HepG2 (cell line): ENCODE measurements at regions not wholly inside any gene's neighbourhood (a gene's known extent, or its start where the extent isn't known, plus 50 kb on each side); places are given as distances from the start of the nearest gene placed in this dataset.

Experiments
- ATAC-seq: fragments of 200-7000 bp; cut with Tn5 transposase; 3 replicates; pipeline ENCODE4 v1.9.1; 2020; ENCODE audit warnings: mild to moderate bottlenecking, moderate library complexity
- BruUV-seq: library from RNA; stranded (reverse); fragments of 400-500 nt; replicated peaks from 2 replicates; lab custom pipeline; 2021; lab: Mats Ljungman, UMichigan
- CTCF ChIA-PET: fragments of 300-600 bp; formaldehyde crosslinking; extraction: SDS; loops from one replicate; lab custom pipeline; 2021; ENCODE audit warnings: low total read pairs, inconsistent platforms, low intra/inter-chr PET ratio; lab: Yijun Ruan, JAX
- POLR2A ChIA-PET: fragments of 350-600 bp; sonication (Branson Sonifier 250); formaldehyde crosslinking; loops from one replicate; lab custom pipeline; 2020; ENCODE audit warnings: antibody characterized with exemption, inconsistent platforms; lab: Yijun Ruan, JAX
- DNase-seq: peaks from one replicate; pipeline ENCODE4 v3.0.0-alpha.2; 2015; ENCODE audit warnings: low spot score
- FAIRE-seq: peaks from 3 replicates; lab custom pipeline; 2011; peaks lifted over from hg19 to GRCh38; lab: Jason Lieb, UNC
- H2AFZ ChIP-seq: one replicate; pipeline ENCODE4 v1.6.1; 2011; ENCODE audit warnings: low read length, inconsistent platforms
- H3K27ac ChIP-seq: fragments of 300-600 bp; 3 replicates; pipeline ENCODE4 v1.8.0; 2011; ENCODE audit warnings: mixed run types, mild to moderate bottlenecking, mixed read lengths, low read length, inconsistent platforms; ENCODE audit not compliant: insufficient read depth; ENCODE audit errors: extremely low read length
- H3K27me3 ChIP-seq, 2 experiments: fragments of 200-600 bp in 1 of 2; 2 replicates in 1 of 2; 3 replicates in 1 of 2; pipeline versions ENCODE4 v1.6.0 to v1.8.0; 2011; ENCODE audit warnings: low read length in 2 of 2, mild to moderate bottlenecking in 2 of 2, moderate library complexity in 2 of 2, inconsistent platforms in 1 of 2; ENCODE audit not compliant: insufficient read depth in 2 of 2, control insufficient read depth in 1 of 2
- H3K36me3 ChIP-seq, 2 experiments: fragments of 200-600 bp in 1 of 2; replicated peaks in 1 of 2; 2 replicates in 1 of 2; 3 replicates in 1 of 2; pipeline versions ENCODE4 v1.5.1 to v1.8.0; 2011; ENCODE audit warnings: low read length in 2 of 2, inconsistent platforms in 1 of 2; ENCODE audit not compliant: insufficient read depth in 2 of 2, control insufficient read depth in 1 of 2
- H3K4me1 ChIP-seq: 2 replicates; pipeline ENCODE4 v1.5.1; 2012; ENCODE audit warnings: low read length, inconsistent platforms; ENCODE audit not compliant: insufficient read depth
- H3K4me2 ChIP-seq: 2 replicates; pipeline ENCODE4 v1.6.0; 2011; ENCODE audit warnings: low read depth, low read length, inconsistent platforms
- H3K4me3 ChIP-seq, 3 experiments: fragments of 200-600 bp in 1 of 3; sonication (generic), shearing (Covaris generic) in 1 of 3; replicated peaks in 1 of 3; 2 replicates each; pipeline ENCODE4 v1.5.1; 2011 to 2016; ENCODE audit warnings: low read length in 3 of 3, inconsistent platforms in 2 of 3, low read depth in 2 of 3, mild to moderate bottlenecking in 2 of 3, control low read depth in 1 of 3, mixed read lengths in 1 of 3; ENCODE audit not compliant: insufficient read depth in 1 of 3
- H3K79me2 ChIP-seq: one replicate; pipeline ENCODE4 v1.6.1; 2011; ENCODE audit warnings: low read length, inconsistent platforms; ENCODE audit not compliant: insufficient read depth
- H3K9ac ChIP-seq: 2 replicates; pipeline ENCODE4 v1.6.0; 2011; ENCODE audit warnings: mild to moderate bottlenecking, low read depth, low read length, inconsistent platforms; ENCODE audit not compliant: insufficient read depth
- H3K9me3 ChIP-seq: 2 replicates; pipeline ENCODE4 v1.5.1; 2012; ENCODE audit warnings: mild to moderate bottlenecking, low read length
- H4K20me1 ChIP-seq: 2 replicates; pipeline ENCODE4 v1.6.0; 2011; ENCODE audit warnings: inconsistent platforms, mild to moderate bottlenecking, low read length, moderate library complexity; ENCODE audit not compliant: insufficient read depth
- ASH2L ChIP-seq: fragments of 300-600, 200-600 bp; sonication (generic); IDR thresholded peaks from 2 replicates; pipeline ENCODE4 v1.7.0; 2017; ENCODE audit warnings: low read depth, mild to moderate bottlenecking, moderate library complexity, mixed read lengths, low read length; ENCODE audit not compliant: insufficient read length
- DMTF1 ChIP-seq: sonication (generic); formaldehyde crosslinking; IDR thresholded peaks from 2 replicates; pipeline ENCODE4 v1.4.0; 2020; ENCODE audit warnings: mild to moderate bottlenecking, missing genetic modification reagents
- GATAD1 ChIP-seq: IDR thresholded peaks from 2 replicates; pipeline ENCODE4 v1.6.1; 2016; ENCODE audit warnings: missing genetic modification reagents, missing compliant biosample characterization
- HNRNPH1 ChIP-seq: fragments of 200-400 bp; formaldehyde crosslinking; optimal IDR thresholded peaks from 2 replicates; pipeline ENCODE3; 2017; ENCODE audit warnings: mild to moderate bottlenecking, low read depth, low read length
- HOMEZ ChIP-seq: IDR thresholded peaks from 2 replicates; pipeline ENCODE4 v1.6.1; 2016; ENCODE audit warnings: low read depth
- JARID2 ChIP-seq: sonication (generic); formaldehyde crosslinking; IDR thresholded peaks from 2 replicates; pipeline ENCODE4 v1.8.1; 2023; ENCODE audit warnings: missing genetic modification reagents, inconsistent platforms; ENCODE audit not compliant: insufficient replicate concordance
- KDM4B ChIP-seq: sonication (generic); formaldehyde crosslinking; IDR thresholded peaks from 2 replicates; pipeline ENCODE4 v1.4.0; 2020; ENCODE audit warnings: missing genetic modification reagents
- NFRKB ChIP-seq: fragments of 450-650 bp; IDR thresholded peaks from 2 replicates; pipeline ENCODE4 v1.6.1; 2017
- RNF219 ChIP-seq: sonication (generic); formaldehyde crosslinking; IDR thresholded peaks from 2 replicates; pipeline ENCODE4 v1.5.0; 2020; ENCODE audit warnings: mild to moderate bottlenecking, missing genetic modification reagents
- SCMH1 ChIP-seq: sonication (generic); formaldehyde crosslinking; IDR thresholded peaks from 2 replicates; pipeline ENCODE4 v1.9.0; 2021; ENCODE audit warnings: missing genetic modification reagents, mild to moderate bottlenecking, borderline replicate concordance
- ZNF205 ChIP-seq: IDR thresholded peaks from 2 replicates; pipeline ENCODE4 v1.6.1; 2018; ENCODE audit warnings: missing biosample characterization, missing genetic modification reagents
- ZNF264 ChIP-seq: sonication (generic); formaldehyde crosslinking; IDR thresholded peaks from 2 replicates; pipeline ENCODE4 v1.4.0; 2020; ENCODE audit warnings: missing genetic modification reagents
- ZNF530 ChIP-seq: sonication (generic); formaldehyde crosslinking; IDR thresholded peaks from 2 replicates; pipeline ENCODE4 v1.5.0; 2020; ENCODE audit warnings: low read depth, mild to moderate bottlenecking, missing genetic modification reagents
- ZNF607 ChIP-seq: sonication (generic); formaldehyde crosslinking; IDR thresholded peaks from 2 replicates; pipeline ENCODE4 v1.5.1; 2020; ENCODE audit warnings: missing genetic modification reagents, mild to moderate bottlenecking, borderline replicate concordance
- WGBS: methylation state at CpG from one replicate; pipeline ENCODE4 v1.1.6; 2017; ENCODE audit warnings: low lambda C conversion rate; 5-methylcytosine and 5-hydroxymethylcytosine counted together
- in situ Hi-C: cut with HindIII; loops from 2 replicates; pipeline ENCODE4 v1.10.0; 2017; ENCODE audit warnings: low pct_unique_long_range_greater_than_20kb; ENCODE audit not compliant: extremely low pct_ligation_motif_present
- intact Hi-C: fragments of 100-400 bp; cut with micrococcal nuclease; formaldehyde crosslinking; loops from one replicate; pipeline ENCODE4 v1.10.0; 2022; ENCODE audit not compliant: unreplicated experiment
- TF ChIP-seq, protein P1 (sequence below): sonication (generic); formaldehyde crosslinking; IDR thresholded peaks from 2 replicates; pipeline ENCODE4 v1.4.0; 2020; ENCODE audit warnings: missing genetic modification reagents, borderline replicate concordance

- no peak for TF ChIP-seq RNF219 (CRISPR knock-in tag)
- TF ChIP-seq ZNF607 (CRISPR knock-in tag) = no peak
- TF ChIP-seq KDM4B (CRISPR knock-in tag) = no peak
- TF ChIP-seq HOMEZ (CRISPR knock-in tag) = no peak
- no peak for TF ChIP-seq SCMH1 (CRISPR knock-in tag)
- TF ChIP-seq ZNF264 = no peak
- no peak for TF ChIP-seq HNRNPH1
Measured at GRCh38 chr2:45291296-45291701, 282.0 kb upstream of the SIX2 start (continued).

DNA sequence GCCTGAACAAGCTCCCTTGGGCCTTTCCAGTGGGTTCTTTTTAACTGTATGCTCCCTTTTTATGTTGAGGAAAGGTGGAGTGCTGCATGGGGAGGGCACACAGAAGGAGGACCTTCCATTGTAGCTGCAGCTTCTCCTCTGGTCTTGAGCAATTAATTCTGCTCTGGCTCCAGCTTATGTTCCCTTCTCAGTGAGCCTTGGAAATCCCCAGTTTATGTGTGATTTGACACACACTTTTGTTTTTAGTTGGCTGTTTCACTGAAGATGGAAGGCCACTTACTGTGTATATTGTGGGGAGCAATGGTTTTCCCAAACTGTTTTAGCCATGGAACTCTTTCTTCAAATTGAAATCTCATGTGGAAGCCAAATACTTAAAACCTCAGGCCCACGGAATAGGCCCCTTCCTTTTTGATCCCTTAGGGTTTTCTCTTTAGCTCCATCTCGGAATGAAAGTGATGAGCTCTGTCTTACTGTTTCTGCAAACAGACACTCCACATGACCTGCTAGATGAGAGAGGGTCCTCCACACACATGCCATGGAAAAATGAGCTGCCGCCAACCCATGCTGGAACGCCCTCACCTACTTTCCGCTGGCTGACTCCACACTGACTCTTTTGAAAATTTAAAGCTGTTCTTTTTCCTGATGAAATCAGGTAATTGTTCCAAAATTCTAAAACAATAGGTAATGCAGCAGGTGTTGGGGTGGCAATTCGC is 280.9 kb upstream of the SIX2 start:
- H3K9me3 ChIP-seq = no peaks in the 10 kb centered on the region
- peaks cover 0 to 56% of the 10 kb centered on the region in 2 experiments; a peak in 4 of 5 replicates for H3K27me3 ChIP-seq
- H3K4me2 ChIP-seq = no peak overlapping the region
- no peak overlapping the region for H3K4me3 ChIP-seq
- ChIA-PET POLR2A (no interaction called here), CTCF (no interaction called here)
- in situ Hi-C loops = no loop called here
- FAIRE-seq = no peak
- H3K9ac ChIP-seq = no peak overlapping the region
- no peak overlapping the region for H3K27ac ChIP-seq
- 52% methylated on average over 6 of the region's 6 CpGs for WGBS
- BruUV-seq = no TSS peak
- no peaks in the 10 kb centered on the region for H3K36me3 ChIP-seq
- intact Hi-C loops = no loop called here
- no peaks in the 10 kb centered on the region for H3K79me2 ChIP-seq
- no peaks in the 10 kb centered on the region for H3K4me1 ChIP-seq
- ATAC-seq = no peak
- H4K20me1 ChIP-seq = no peaks in the 10 kb centered on the region
- DNase-seq = no peak
- H2AFZ ChIP-seq = no peak overlapping the region
- TF ChIP-seq GATAD1 (CRISPR knock-in tag) (no peak), ASH2L (no peak), NFRKB (no peak), JARID2 (CRISPR knock-in tag) (no peak), ZNF530 (CRISPR knock-in tag) (no peak), ZNF205 (CRISPR knock-in tag) (no peak), DMTF1 (CRISPR knock-in tag) (no peak)
- TF ChIP-seq, protein P1, sequence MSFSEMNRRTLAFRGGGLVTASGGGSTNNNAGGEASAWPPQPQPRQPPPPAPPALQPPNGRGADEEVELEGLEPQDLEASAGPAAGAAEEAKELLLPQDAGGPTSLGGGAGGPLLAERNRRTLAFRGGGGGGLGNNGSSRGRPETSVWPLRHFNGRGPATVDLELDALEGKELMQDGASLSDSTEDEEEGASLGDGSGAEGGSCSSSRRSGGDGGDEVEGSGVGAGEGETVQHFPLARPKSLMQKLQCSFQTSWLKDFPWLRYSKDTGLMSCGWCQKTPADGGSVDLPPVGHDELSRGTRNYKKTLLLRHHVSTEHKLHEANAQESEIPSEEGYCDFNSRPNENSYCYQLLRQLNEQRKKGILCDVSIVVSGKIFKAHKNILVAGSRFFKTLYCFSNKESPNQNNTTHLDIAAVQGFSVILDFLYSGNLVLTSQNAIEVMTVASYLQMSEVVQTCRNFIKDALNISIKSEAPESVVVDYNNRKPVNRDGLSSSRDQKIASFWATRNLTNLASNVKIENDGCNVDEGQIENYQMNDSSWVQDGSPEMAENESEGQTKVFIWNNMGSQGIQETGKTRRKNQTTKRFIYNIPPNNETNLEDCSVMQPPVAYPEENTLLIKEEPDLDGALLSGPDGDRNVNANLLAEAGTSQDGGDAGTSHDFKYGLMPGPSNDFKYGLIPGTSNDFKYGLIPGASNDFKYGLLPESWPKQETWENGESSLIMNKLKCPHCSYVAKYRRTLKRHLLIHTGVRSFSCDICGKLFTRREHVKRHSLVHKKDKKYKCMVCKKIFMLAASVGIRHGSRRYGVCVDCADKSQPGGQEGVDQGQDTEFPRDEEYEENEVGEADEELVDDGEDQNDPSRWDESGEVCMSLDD (CRISPR knock-in tag) = no peak
